Inflammatory macrophage (primary cell): ENCODE measurements at regions not wholly inside any gene's neighbourhood (a gene's known extent, or its start where the extent isn't known, plus 50 kb on each side); places are given as distances from the start of the nearest gene placed in this dataset.
A peak's percentile ranks its signal among the peaks of the same experiment; 100 is the strongest.

Experiments
- DNase-seq, 2 donors: peaks; one replicate each; pipeline ENCODE4 v3.0.0-alpha.2; 2020 to 2022

DNA sequence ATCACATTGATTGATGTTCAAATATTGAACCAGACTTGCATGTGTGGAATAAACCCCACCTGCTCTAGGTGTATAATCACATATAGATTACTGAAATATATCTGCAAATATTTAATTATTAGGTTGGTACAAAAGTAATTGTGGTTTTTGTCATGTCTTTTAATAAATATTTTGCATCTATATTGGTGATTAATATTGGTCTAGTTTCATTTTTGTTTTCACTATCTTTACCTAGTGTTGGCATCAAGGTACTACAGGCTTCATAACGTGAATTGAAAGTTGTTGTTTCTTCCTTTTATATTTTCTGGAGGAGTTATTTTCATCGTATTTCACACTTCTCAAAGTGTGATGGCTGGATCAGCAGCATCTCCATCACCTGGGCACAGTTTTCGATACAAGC, 740.0 kb upstream of the TMEM132C start:
- no peak for DNase-seq

DNA sequence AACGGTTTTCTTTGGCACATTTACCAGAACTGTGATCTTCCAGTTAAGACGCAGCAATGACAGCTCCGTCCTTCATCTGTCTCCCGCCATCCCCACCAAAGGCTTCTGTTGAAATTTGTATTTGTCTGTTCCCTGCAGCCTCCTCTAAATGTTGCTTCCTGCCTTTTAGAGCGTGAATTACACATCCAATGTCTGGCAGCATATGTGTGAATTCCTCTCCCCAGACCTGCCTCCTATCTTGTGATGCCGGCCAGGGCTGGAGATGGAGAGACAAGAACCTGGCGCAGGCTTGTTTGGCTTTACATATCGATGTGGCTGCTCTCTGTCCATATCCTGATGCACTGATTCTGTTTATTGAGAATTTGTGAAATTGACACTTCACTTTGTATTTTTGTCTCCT, 738.4 kb upstream of the TMEM132C start:
- DNase-seq, result no peak

DNA sequence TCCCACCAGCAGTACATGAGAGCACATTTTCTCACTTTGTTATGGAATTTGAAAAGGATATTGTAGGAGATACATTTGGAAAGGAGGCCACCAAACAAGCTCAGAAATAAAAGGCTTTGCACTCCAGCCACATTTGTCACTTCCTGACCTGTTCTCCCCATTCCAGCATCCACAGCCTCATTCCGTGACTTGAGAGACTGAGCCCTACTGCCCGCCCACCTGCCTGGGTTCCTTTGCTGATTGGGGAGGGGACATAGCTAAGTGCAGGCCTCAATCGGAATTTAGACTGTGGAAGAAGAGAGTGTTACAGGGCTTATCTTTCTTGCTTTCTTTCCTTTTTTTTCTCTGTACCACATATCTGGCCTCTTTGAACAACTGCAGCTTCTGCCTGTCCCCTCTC, 735.4 kb upstream of the TMEM132C start:
- DNase-seq, result no peak

DNA sequence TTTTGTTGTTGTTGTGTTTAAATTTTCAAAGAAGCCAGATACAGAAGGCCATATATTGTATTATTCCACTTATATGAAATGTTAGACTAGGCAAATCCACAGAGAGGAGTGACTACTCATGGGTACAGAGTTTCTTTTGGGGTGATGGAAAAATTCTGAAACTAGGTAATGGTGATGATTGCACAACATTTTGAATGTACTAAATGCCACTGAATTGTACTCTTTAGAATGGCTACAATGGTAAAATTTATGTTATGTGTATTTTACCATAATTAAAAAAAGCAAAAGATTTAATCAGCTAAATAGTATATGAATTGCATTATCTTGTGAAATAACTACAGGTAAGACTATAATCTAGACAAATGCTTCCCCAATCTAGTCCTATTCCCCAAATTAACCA, 733.6 kb upstream of the TMEM132C start:
- no peak for DNase-seq

DNA sequence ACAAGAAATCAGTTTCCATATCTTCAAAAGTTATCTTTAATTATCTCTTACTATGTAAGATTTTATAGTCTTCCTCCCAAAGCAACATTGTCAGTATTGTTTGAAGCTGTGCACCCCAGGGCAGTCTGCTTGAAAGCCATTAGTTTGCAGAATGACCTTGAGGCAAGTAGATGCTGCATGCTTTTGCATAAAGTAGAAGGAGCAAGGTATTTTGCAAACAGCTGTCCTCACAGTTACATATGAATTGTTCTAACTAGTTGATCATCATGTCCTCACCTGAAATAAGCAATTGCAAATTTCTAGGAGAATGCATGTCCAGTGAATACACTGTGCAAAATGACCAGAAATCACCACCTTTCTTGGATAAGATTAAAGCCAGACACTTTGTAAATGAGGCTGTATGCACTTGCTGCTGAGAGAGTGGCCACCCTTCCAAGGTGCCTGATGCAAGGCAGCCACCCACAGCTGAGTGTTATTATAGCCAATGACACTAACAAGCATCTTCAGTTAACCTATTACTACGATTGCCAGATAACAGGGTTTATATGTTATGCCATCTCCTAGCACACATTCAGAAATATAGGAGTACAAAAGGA, 730.0 kb upstream of the TMEM132C start:
- DNase-seq, result no peak

DNA sequence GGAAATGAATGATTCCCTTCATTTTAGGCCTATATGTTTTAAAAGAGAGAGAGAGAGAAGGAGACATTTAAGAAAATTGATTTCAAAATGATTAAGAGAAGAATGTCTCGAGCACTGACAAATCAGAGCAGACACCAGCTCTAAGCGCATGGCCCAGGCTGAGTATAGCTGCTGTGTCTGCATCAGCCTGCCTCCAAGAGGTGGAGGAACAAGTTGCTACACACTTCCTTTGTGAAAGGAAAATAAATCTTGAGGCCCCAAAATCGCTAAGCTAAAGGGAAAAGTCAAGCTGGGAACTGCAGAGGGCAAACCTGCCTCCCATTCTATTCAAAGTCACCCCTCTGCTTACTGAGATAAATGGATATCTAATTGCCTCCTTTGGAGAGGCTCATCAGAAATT, 728.7 kb upstream of the TMEM132C start:
- no peak for DNase-seq

DNA sequence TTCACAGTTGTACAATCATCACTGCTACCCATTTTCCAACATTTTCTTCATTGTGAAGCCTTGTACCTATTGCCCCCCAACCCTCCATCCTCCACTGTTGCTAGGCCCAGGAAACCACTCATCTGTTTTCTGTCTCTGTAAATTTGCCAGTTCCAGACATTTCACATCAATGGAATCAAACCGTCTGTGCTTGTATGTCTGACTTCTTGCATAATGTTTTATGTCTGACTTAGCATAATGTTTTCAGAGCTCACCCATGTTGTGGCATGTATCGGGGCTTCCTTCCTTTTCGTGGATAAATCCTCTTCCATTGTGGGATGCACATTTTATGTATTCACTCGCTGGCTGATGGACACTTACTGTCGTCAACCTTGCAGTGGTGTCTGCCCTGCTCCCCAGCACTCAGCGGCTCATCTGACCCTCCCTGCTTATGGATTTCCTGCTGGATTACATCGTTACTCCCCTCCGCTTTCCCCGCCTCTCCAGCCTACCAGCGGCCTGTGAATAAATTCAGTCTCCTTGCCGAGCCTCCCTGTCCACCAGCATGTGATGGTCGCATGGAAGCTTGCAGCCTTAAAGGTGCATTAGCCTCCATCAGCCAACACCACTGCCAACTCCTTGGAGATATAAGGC, 727.6 kb upstream of the TMEM132C start:
- DNase-seq, result no peak

DNA sequence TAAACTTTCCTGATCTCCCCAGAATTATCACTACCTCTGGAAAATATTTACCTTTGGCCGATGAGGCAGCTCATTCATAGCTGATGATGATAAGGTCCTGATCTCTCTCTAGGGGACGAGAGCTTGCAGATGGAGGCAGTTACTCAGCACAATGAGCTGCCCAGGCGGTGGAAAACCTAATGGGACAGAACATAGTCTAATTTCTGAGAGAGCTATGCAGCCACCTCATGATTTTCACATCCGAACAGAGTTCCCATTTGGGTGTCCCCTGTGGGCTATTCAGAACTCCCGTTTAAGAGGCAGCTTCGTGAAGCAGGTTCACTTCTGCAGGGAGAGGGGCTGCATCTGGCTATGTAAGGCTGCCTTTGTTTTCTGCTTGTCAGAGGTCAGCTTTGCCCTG, 724.6 kb upstream of the TMEM132C start:
- DNase-seq, result no peak

DNA sequence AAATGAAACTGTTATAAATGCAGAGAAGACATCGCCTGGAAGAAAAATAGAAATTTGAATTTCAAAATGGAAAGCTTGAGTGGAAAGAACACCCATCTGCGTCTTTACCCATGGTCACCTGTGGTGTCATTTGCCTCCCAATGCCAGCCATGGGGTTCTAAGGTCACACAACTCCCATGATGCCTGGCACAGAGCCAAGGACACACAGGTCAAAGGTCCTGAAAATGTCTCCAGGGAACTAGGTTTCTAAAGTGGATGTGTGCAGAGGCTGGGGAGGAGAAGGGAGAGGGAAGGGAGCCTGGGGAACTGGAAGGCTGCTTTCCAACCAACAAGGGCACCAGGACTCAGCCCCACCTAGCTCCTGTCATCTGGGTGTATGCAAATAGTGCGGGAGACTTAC, 724.0 kb upstream of the TMEM132C start:
- DNase-seq, result no peak

DNA sequence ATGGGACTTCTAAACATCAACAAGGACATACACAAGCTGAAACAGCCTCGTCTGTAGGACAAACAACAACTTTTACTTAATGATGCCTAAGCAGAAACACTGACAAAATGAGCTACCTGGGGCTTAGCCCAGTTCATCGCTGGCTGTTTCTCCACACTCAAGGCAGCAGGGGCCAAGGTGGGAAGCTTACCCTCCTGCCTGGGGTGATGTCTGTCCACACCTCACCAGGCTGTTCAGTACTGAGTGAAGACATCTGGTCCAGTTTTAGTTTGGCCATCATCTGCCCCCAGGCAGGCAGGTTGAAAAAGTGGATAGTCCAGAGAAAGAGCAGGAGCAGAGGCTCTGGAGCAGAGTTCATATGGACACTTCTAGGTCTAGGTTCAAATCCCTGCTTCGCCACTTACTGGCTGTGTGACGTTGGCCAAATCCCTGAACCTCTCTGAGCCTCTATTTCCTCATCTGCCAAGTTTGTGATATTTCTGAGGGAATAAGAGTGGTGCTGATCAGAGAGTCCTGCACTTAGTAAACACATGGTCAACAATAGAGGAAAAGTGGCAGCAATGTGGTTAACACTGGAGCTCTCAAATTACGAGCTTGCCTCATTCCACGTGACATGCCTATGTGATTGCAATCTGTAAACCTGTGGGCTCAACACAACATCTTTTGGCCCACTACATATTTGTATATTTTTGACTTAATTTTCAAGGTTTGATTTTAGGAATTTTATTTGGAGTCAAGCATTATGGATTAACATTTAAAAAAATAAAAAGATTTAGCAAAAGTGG, 720.1 kb upstream of the TMEM132C start:
- DNase-seq, result no peak

DNA sequence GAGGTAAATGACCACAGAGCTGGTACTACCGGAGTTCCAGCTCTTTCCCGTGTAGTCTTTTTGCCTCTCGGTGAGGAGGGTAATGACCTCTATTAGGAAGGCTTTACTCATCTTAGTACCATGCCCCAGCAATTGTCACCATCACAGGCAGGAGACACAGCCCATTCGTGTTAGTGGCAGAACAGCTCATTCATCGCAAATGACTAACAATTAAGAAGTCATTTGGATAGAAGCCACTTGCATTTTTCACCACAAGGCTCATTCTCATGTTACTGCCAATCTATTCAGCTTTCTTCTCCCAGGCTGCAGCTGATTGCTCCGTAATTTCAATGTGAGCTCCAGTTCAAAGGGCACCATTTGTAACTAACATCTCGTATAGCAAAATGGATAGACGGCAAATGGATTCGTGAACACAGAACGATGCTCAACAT, 718.8 kb upstream of the TMEM132C start:
- no peak for DNase-seq

DNA sequence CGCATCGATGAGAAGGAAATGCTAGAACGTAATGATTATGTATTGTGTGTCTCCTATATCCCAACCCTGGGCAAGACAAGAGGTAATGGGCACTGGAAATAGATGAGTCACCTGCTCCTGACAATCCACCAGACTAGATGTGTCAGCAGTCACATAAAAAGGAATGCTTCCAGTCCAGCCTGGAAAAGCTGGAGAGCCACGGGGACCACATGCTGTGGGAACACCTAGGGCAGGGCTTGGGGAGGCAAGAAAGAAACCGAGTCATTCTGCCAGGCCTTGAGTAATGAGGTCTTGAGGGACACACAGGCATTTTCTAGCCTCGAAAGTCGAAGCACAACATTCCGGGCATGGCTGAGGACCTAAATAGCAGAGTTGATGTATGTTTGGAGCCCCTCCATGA, 716.7 kb upstream of the TMEM132C start:
- no peak for DNase-seq

DNA sequence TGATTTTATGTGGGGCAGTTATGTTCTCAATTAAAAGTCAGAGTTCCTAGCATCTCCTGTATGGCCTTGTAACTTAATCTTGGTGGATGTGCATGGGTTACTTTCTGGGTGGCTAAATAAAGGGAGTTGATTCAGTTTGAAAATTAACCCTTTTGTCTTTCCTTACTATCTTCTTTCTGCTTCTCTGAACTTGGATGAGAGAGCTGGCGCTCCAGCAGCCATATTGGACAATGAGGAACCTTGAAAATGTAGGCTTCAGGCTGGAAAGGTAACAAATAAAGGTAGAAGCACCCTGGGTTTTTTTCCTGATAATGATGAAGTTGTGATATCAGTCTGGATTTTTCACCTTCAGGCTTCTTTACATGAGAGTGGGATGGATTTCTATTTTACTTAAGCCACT, 714.1 kb upstream of the TMEM132C start:
- no peak for DNase-seq

DNA sequence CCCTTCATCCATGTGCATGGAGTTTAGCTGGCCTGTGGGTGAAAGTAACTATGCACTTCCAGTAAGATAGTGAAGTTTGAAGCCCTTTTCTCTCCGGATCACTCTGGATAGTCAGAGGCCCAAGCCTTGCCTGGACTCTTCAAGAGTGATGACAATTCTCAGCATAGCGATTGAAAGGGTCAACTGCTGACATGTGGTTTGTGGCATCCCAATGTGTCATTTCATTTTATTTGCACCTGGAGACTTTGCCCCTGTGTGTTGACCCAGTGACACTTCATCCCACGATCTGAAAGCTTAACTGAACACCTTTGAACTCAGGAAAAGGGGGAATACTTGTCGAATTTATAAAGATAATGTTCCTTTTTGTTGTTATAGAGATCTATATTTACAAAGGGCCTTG, 711.9 kb upstream of the TMEM132C start:
- DNase-seq, result no peak

DNA sequence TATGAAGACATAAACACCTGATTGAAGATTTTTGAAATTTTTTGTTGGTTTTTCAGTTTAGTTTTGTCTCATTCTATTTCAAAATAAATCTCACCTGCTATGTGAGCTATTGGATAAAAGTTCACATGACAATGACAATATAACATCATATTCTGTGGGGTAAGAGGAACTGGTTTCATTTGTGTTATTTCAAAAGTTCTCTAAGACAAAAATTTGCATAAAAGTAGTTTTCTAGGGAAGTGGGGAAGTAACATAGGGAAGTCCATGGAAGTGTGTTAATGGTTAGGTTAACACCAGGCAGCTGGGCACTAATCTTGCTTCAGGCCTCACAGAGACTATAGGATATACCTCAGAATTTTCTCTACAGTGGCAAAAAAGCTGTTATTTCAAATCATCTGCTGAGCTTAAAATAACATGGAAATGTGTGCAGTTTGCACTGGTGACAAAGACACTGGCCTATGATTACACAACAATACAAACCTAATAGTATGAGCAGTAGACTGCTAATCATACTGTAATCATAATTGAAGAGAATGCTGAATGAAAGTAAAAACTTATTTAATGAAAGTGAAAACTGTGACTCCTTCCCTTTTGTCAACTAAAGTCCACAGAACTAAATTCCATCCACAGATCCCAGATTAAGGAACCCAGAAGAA, 710.6 kb upstream of the TMEM132C start:
- DNase-seq, result peak in 1 of 2 donors; percentile 50

DNA sequence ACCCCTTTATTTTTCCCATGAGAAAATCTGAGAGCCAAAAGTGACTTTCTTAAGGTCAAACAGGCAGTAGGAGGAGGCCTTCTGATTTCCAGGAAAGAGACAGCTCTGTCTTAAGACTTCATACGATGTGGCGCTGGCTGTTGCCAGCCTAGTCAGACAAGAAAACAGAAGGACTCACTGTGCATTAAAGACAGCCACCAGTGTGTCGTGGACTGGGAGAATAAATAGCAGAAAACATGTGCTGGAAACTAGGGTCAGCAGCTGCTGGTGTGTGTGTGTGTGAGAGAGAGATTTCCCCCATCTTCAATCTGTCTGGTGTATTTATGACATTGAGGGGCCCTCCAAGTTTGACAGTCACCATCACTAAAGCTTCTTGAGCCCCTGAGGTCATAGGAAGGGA, 708.6 kb upstream of the TMEM132C start:
- no peak for DNase-seq

DNA sequence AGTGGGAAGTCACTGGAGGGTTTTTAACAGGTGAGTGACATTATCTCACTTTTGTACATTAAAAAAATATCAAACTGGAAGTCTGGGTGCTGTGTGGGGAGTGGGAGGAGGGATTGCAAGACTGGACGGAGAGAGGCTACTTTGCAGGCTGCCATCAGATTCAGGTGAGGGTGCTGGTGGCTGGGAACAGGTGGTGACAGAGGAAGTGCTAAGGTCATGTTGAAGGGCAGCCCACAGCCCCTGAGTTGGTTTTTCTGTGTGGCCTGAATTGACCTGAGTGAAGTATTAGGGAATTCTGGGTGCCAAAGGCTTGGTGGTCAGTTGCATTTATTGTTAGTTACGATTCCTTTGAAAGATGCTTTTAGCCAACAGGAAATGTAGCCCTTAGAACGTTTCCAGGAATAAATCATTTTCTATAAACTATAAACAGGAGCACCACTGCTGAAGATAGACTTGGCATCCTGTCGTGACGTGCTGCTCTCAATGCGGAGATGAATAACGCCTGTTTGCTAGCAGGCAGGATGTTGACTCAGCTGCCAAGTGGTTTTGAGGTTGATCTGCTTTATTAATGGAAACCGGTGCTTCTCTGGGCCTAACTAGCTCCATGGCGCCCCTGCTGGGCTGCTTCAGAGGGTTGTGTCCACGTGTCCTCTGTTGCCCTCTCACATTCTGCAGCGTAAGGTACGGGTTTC, 707.5 kb upstream of the TMEM132C start:
- DNase-seq, result no peak

DNA sequence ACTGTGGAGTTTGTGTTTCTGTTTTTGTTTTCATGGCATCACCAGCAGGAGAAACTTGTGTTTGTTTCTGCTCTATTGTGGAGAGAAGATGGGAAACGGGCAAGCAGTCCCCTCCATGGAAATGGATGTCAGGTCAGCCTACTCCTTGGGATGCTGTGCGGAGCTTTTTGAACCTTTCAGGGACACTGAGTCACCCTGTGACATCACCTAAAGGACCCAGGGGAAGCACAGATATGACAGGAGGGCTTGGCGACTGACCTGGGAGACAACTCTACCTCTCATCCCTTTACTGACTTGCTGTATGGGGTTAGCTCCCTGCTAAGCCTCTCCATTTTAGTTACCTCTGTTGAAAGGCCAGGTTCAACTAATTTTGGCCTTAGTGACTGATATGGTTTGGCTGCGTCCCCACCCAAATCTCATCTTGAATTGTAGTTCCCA, 706.9 kb upstream of the TMEM132C start:
- no peak for DNase-seq

DNA sequence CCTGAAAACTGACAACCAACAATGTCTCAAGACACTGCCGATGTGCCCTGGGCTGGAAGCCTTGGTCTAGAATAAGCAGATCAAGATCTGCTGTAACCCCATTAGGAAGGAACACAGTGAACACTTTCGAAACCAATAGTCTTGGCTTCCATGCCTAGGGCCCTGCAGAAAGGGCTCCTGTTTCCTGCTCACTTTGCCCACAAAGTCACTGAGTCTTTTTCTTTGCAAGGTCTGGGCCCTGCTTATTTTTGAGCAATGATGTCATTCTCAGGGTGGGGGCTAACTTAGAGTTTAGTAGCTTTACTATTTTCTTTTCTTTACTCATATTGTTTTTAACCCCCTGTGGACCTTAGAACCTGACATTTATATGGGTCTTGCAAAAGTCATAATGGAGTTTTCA, 704.2 kb upstream of the TMEM132C start:
- no peak for DNase-seq

DNA sequence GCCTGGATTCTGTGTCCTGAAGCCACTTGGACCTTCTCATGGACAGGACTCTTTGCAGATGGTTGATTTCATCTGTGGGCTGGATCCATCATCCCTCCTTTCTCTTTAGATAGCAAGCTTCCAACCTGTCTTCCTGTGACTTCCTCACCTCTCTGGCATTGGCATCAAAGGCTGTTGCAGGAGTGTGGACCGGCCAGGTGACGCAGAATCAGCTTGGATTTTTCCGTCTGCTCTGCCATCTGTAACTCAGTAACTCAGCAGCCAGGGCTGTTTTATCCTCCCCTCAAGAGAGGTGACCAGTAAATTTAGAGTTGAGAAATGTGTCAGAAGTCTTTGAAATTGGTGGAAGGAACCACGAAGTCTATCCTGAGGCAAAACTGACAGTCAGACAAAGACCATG, 701.7 kb upstream of the TMEM132C start:
- DNase-seq, result no peak

DNA sequence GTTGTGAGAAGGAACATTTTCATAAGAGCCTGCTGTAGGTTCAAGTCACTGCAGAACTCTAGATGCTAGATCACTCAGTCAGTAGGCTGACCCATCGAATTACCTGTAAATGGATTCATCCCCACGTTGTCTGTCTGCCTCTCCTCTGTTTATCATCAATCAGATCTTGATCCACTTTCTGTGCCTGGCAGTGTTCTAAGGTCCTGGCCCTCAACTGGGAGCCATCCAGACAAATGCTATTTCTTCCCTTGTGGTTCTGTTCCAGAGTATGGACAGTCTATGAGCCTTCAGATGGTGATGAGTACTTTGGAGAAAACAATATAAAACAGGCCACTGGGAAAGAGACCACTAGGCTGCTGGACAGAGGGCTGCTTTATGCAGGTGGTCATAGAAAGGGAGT, 699.4 kb upstream of the TMEM132C start:
- no peak for DNase-seq

DNA sequence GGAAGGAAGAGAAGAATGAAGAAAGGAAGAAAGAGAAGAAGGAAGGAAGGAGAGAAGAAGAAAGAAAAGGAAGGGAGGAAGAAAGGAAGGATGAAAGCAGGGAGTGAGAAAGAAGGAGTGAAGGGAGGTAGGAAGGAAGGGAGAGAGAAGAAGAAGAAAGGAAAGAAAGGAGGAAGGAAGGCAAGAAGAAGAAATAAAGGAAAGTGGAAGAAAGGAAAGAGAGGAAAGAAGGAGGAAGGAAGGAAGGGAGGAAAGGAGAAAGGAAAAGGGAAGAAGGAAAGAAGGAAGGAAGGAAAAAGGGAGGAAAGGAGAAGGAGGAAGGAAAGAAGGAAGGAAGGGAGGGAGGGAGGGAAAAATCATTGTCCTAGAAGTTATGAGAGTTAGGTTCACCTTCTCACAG, 696.6 kb upstream of the TMEM132C start:
- no peak for DNase-seq

DNA sequence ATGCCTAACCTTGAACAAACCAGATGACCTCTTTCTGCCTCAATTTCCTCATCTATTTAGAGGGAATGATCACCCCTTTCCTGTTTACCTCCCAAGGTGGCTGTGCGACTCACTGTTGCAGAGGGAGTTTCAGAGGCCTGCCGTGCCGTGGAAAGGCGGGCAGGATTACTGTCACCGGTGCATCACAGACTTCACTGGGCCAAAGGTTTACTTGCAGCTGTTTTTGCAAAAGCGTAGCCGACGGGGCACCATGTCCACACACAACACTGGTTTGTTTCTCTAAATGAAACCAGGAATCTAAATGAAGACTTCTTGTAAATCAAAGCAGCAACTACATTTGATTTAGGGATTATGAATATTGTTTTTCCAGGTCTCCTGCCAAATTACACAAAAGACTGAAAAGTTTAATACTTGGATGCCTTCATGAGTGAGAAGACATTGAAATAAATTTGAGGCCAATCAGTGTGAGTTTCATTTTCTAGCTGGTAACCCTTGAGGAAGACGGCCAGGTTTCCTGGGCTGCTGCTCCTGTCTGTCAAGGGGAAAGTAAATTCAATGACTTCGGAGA, 696.1 kb upstream of the TMEM132C start:
- DNase-seq, result no peak
